GM23338 (cell line): ENCODE measurements at regions not wholly inside any gene's neighbourhood (a gene's known extent, or its start where the extent isn't known, plus 50 kb on each side); places are given as distances from the start of the nearest gene placed in this dataset.

Experiments used
- ATAC-seq: fragments of 200-7000 bp; cut with Tn5 transposase; 3 replicates; pipeline ENCODE4 v1.9.1; 2020
- DNase-seq: peaks from one replicate; pipeline ENCODE4 v3.0.0-alpha.2; 2015; ENCODE audit warnings: low spot score
- H2AFZ ChIP-seq: fragments of 200-600 bp; sonication (generic); 2 replicates; pipeline ENCODE4 v1.8.0; 2016; ENCODE audit warnings: antibody characterized with exemption, mild to moderate bottlenecking, moderate library complexity
- H3F3A ChIP-seq: fragments of 200-600 bp; sonication (generic); replicated peaks from 2 replicates; pipeline ENCODE4 v1.8.0; 2017; ENCODE audit warnings: antibody characterized with exemption, mixed run types, low read depth
- H3K27ac ChIP-seq: fragments of 200-600 bp; sonication (generic); 2 replicates; pipeline ENCODE4 v1.6.1; 2016; ENCODE audit warnings: low read depth
- H3K27me3 ChIP-seq: fragments of 200-600 bp; sonication (generic); 2 replicates; pipeline ENCODE4 v1.8.0; 2016; ENCODE audit warnings: mild to moderate bottlenecking, mixed run types, moderate library complexity; ENCODE audit not compliant: insufficient read depth
- H3K36me3 ChIP-seq: fragments of 200-600 bp; sonication (generic); 2 replicates; pipeline ENCODE4 v1.8.0; 2016; ENCODE audit warnings: mild to moderate bottlenecking; ENCODE audit not compliant: insufficient read depth
- H3K4me1 ChIP-seq: fragments of 200-600 bp; sonication (generic); 2 replicates; pipeline ENCODE4 v1.8.0; 2016; ENCODE audit warnings: mild to moderate bottlenecking, moderate library complexity; ENCODE audit not compliant: insufficient read depth
- H3K4me2 ChIP-seq: fragments of 200-600 bp; sonication (generic); 2 replicates; pipeline ENCODE4 v1.7.1; 2017; ENCODE audit warnings: mixed run types
- H3K4me3 ChIP-seq: fragments of 200-600 bp; sonication (generic); 2 replicates; pipeline ENCODE4 v1.6.1; 2016; ENCODE audit warnings: mixed run types
- H3K79me2 ChIP-seq: fragments of 200-600 bp; sonication (generic); replicated peaks from 2 replicates; pipeline ENCODE4 v1.8.0; 2017; ENCODE audit warnings: mild to moderate bottlenecking; ENCODE audit not compliant: insufficient read depth
- H3K9me2 ChIP-seq: fragments of 200-600 bp; sonication (generic); 2 replicates; pipeline ENCODE4 v1.8.0; 2017; ENCODE audit not compliant: insufficient read depth
- H4K20me1 ChIP-seq: fragments of 200-600 bp; sonication (generic); replicated peaks from 2 replicates; pipeline ENCODE4 v1.8.0; 2017; ENCODE audit warnings: mild to moderate bottlenecking; ENCODE audit not compliant: insufficient read depth
- H3K27ac Mint-ChIP-seq: 2 replicates; pipeline ENCODE4 v1.8.0; 2020; ENCODE audit warnings: inconsistent platforms, mild to moderate bottlenecking, moderate library complexity, mixed read lengths
- H3K27me3 Mint-ChIP-seq: 3 replicates; pipeline ENCODE4 v1.8.0; 2022; ENCODE audit warnings: low read depth, mild to moderate bottlenecking, moderate library complexity, mixed read lengths, inconsistent platforms; ENCODE audit not compliant: insufficient read depth, poor library complexity
- H3K36me3 Mint-ChIP-seq: 3 replicates; pipeline ENCODE4 v1.8.0; 2021; ENCODE audit warnings: low read depth, mild to moderate bottlenecking, inconsistent platforms, moderate library complexity, mixed read lengths
- H3K4me1 Mint-ChIP-seq: 3 replicates; pipeline ENCODE4 v1.8.0; 2020; ENCODE audit warnings: mild to moderate bottlenecking, inconsistent platforms, mixed read lengths
- H3K4me3 Mint-ChIP-seq: 3 replicates; pipeline ENCODE4 v1.8.0; 2021; ENCODE audit warnings: moderate library complexity, mild to moderate bottlenecking, inconsistent platforms, mixed read lengths
- H3K9me3 Mint-ChIP-seq: 3 replicates; pipeline ENCODE4 v1.8.0; 2020; ENCODE audit warnings: moderate library complexity, mild to moderate bottlenecking, inconsistent platforms, mixed read lengths
- EZH2 ChIP-seq: fragments of 200-600 bp; sonication (generic); IDR thresholded peaks from one replicate; pipeline ENCODE4 v1.8.0; 2017; ENCODE audit warnings: antibody characterized with exemption, mild to moderate bottlenecking, low read depth; ENCODE audit not compliant: unreplicated experiment
- POLR2AphosphoS5 ChIP-seq: IDR thresholded peaks from 2 replicates; pipeline ENCODE4 v1.6.1; 2016; ENCODE audit warnings: antibody characterized with exemption, low read depth
- TF ChIP-seq, protein P1 (sequence below): IDR thresholded peaks from one replicate; pipeline ENCODE4 v1.6.1; 2018; ENCODE audit warnings: antibody characterized with exemption; ENCODE audit not compliant: unreplicated experiment
- TF ChIP-seq, protein P2 (sequence below): fragments of 250-450 bp; sonication (Bioruptor Pico); IDR thresholded peaks from 2 replicates; pipeline ENCODE4 v1.5.0; 2020; ENCODE audit warnings: mild to moderate bottlenecking, moderate library complexity
- TF ChIP-seq, protein P3 (sequence below), 2 experiments: fragments of 200-600 bp in 1 of 2; sonication (generic) in 1 of 2; conservative IDR thresholded peaks; 2 replicates each; pipeline versions ENCODE4 v1.5.1 to v1.6.1; 2016 to 2017; ENCODE audit warnings: antibody characterized with exemption in 2 of 2, low read depth in 2 of 2, mild to moderate bottlenecking in 2 of 2, moderate library complexity in 1 of 2

DNA sequence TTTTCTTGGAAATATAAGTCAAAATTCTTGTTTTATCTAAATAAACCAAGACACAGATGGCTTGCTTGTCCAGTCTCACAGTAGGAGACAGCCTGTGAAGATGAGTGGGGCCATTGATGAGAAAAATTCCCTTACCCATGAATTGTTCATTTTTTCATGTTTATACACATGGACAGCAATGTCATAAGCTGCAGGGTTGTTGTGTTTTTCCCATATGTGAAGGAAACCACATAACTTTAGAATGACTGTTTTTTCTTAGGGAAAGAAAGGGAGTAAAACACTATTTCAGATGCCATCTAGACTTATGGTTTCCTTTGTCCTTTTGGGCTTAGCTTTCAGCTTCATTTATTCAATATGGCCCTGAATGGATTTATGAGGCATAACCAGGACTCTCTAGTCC lies 622.5 kb upstream of the NR5A2 start (continued):
- TF ChIP-seq, protein P1, sequence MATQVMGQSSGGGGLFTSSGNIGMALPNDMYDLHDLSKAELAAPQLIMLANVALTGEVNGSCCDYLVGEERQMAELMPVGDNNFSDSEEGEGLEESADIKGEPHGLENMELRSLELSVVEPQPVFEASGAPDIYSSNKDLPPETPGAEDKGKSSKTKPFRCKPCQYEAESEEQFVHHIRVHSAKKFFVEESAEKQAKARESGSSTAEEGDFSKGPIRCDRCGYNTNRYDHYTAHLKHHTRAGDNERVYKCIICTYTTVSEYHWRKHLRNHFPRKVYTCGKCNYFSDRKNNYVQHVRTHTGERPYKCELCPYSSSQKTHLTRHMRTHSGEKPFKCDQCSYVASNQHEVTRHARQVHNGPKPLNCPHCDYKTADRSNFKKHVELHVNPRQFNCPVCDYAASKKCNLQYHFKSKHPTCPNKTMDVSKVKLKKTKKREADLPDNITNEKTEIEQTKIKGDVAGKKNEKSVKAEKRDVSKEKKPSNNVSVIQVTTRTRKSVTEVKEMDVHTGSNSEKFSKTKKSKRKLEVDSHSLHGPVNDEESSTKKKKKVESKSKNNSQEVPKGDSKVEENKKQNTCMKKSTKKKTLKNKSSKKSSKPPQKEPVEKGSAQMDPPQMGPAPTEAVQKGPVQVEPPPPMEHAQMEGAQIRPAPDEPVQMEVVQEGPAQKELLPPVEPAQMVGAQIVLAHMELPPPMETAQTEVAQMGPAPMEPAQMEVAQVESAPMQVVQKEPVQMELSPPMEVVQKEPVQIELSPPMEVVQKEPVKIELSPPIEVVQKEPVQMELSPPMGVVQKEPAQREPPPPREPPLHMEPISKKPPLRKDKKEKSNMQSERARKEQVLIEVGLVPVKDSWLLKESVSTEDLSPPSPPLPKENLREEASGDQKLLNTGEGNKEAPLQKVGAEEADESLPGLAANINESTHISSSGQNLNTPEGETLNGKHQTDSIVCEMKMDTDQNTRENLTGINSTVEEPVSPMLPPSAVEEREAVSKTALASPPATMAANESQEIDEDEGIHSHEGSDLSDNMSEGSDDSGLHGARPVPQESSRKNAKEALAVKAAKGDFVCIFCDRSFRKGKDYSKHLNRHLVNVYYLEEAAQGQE, result no peak
- TF ChIP-seq POLR2AphosphoS5 (no peak), EZH2 (no peak)
- TF ChIP-seq, protein P2, sequence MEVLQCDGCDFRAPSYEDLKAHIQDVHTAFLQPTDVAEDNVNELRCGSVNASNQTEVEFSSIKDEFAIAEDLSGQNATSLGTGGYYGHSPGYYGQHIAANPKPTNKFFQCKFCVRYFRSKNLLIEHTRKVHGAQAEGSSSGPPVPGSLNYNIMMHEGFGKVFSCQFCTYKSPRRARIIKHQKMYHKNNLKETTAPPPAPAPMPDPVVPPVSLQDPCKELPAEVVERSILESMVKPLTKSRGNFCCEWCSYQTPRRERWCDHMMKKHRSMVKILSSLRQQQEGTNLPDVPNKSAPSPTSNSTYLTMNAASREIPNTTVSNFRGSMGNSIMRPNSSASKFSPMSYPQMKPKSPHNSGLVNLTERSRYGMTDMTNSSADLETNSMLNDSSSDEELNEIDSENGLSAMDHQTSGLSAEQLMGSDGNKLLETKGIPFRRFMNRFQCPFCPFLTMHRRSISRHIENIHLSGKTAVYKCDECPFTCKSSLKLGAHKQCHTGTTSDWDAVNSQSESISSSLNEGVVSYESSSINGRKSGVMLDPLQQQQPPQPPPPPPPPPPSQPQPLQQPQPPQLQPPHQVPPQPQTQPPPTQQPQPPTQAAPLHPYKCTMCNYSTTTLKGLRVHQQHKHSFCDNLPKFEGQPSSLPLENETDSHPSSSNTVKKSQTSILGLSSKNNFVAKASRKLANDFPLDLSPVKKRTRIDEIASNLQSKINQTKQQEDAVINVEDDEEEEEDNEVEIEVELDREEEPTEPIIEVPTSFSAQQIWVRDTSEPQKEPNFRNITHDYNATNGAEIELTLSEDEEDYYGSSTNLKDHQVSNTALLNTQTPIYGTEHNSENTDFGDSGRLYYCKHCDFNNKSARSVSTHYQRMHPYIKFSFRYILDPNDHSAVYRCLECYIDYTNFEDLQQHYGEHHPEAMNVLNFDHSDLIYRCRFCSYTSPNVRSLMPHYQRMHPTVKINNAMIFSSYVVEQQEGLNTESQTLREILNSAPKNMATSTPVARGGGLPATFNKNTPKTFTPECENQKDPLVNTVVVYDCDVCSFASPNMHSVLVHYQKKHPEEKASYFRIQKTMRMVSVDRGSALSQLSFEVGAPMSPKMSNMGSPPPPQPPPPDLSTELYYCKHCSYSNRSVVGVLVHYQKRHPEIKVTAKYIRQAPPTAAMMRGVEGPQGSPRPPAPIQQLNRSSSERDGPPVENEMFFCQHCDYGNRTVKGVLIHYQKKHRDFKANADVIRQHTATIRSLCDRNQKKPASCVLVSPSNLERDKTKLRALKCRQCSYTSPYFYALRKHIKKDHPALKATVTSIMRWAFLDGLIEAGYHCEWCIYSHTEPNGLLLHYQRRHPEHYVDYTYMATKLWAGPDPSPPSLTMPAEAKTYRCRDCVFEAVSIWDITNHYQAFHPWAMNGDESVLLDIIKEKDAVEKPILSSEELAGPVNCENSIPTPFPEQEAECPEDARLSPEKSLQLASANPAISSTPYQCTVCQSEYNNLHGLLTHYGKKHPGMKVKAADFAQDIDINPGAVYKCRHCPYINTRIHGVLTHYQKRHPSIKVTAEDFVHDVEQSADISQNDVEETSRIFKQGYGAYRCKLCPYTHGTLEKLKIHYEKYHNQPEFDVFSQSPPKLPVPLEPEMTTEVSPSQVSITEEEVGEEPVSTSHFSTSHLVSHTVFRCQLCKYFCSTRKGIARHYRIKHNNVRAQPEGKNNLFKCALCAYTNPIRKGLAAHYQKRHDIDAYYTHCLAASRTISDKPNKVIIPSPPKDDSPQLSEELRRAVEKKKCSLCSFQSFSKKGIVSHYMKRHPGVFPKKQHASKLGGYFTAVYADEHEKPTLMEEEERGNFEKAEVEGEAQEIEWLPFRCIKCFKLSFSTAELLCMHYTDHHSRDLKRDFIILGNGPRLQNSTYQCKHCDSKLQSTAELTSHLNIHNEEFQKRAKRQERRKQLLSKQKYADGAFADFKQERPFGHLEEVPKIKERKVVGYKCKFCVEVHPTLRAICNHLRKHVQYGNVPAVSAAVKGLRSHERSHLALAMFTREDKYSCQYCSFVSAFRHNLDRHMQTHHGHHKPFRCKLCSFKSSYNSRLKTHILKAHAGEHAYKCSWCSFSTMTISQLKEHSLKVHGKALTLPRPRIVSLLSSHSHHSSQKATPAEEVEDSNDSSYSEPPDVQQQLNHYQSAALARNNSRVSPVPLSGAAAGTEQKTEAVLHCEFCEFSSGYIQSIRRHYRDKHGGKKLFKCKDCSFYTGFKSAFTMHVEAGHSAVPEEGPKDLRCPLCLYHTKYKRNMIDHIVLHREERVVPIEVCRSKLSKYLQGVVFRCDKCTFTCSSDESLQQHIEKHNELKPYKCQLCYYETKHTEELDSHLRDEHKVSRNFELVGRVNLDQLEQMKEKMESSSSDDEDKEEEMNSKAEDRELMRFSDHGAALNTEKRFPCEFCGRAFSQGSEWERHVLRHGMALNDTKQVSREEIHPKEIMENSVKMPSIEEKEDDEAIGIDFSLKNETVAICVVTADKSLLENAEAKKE (CRISPR knock-in tag), result no peak

DNA sequence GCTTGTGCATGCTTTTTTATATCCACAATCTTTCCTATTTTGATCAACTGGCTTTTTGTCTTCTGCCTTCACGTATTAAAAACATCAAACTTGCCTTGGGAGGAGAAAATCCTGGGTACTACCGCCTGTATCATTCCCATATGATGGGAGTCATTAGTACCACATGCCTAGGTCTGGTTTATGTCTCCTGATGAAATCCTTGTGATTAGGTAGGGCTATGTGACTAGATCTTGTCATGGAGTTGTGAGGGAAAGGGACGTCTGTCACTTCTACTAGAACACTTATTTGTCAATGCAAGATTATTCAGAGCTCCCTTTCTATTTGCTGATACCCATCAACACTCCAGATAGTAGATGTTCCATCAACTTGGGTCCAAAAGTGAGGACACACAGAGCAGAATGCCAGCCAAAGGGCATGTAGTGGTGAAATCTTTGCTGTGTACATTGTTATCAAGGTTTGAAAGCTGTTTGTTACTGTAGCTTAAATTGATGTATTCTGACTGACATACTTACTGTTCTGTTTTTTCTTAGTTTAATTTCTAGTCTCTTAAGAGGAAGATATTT lies 621.8 kb upstream of the NR5A2 start:
- Mint-ChIP-seq H3K27me3 (peaks cover 3% of the 10 kb centered on the region), H3K36me3 (no peaks in the 10 kb centered on the region), H3K4me1 (peaks cover 25% of the 10 kb centered on the region), H3K4me3 (no peak overlapping the region), H3K27ac (no peak overlapping the region), H3K9me3 (no peaks in the 10 kb centered on the region)
- Histone ChIP-seq H3K27ac (no peak overlapping the region), H3F3A (no peaks in the 10 kb centered on the region), H3K36me3 (no peaks in the 10 kb centered on the region), H3K4me1 (peaks cover 20% of the 10 kb centered on the region; the same call in 1 of the 2 replicates), H3K79me2 (no peaks in the 10 kb centered on the region), H4K20me1 (no peaks in the 10 kb centered on the region), H3K4me2 (no peak overlapping the region), H3K9me2 (peaks cover 9% of the 10 kb centered on the region; the same call in 1 of the 2 replicates), H2AFZ (no peak overlapping the region), H3K4me3 (no peak overlapping the region), H3K27me3 (no peaks in the 10 kb centered on the region)
- no peak for DNase-seq
- ATAC-seq, result no peak
- TF ChIP-seq, protein P3, sequence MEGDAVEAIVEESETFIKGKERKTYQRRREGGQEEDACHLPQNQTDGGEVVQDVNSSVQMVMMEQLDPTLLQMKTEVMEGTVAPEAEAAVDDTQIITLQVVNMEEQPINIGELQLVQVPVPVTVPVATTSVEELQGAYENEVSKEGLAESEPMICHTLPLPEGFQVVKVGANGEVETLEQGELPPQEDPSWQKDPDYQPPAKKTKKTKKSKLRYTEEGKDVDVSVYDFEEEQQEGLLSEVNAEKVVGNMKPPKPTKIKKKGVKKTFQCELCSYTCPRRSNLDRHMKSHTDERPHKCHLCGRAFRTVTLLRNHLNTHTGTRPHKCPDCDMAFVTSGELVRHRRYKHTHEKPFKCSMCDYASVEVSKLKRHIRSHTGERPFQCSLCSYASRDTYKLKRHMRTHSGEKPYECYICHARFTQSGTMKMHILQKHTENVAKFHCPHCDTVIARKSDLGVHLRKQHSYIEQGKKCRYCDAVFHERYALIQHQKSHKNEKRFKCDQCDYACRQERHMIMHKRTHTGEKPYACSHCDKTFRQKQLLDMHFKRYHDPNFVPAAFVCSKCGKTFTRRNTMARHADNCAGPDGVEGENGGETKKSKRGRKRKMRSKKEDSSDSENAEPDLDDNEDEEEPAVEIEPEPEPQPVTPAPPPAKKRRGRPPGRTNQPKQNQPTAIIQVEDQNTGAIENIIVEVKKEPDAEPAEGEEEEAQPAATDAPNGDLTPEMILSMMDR (conservative IDR thresholded peaks at IDR 0.05; ENCODE audit: low read depth in 2 of 2), result no peak
- TF ChIP-seq, protein P1, result no peak
